SJCRH30 (cell line): ENCODE measurements at regions not wholly inside any gene's neighbourhood (a gene's known extent, or its start where the extent isn't known, plus 50 kb on each side); places are given as distances from the start of the nearest gene placed in this dataset.

Experiments used
- DNase-seq, 2 experiments: peaks; one replicate each; pipeline ENCODE4 v3.0.0-alpha.2; 2015 to 2020
- H3K27ac ChIP-seq: fragments of 250-450 bp; sonication (Bioruptor Pico); 2 replicates; pipeline ENCODE4 v1.5.1; 2020; ENCODE audit warnings: mild to moderate bottlenecking, moderate library complexity
- H3K27me3 ChIP-seq: fragments of 250-450 bp; sonication (Bioruptor Pico); 2 replicates; pipeline ENCODE4 v1.5.1; 2020; ENCODE audit warnings: mild to moderate bottlenecking, moderate library complexity
- H3K36me3 ChIP-seq: fragments of 250-450 bp; sonication (Bioruptor Pico); 2 replicates; pipeline ENCODE4 v1.5.1; 2020; ENCODE audit warnings: mild to moderate bottlenecking, moderate library complexity
- H3K4me1 ChIP-seq: fragments of 250-450 bp; sonication (Bioruptor Pico); 2 replicates; pipeline ENCODE4 v1.5.1; 2020; ENCODE audit warnings: mild to moderate bottlenecking, moderate library complexity
- H3K4me3 ChIP-seq: fragments of 250-450 bp; sonication (Bioruptor Pico); 2 replicates; pipeline ENCODE4 v1.5.1; 2020; ENCODE audit warnings: mild to moderate bottlenecking, moderate library complexity
- H3K9me3 ChIP-seq: fragments of 250-450 bp; sonication (Bioruptor Pico); replicated peaks from 2 replicates; pipeline ENCODE4 v1.5.1; 2020; ENCODE audit warnings: mild to moderate bottlenecking, moderate library complexity

GRCh38 chr6:137776256-137776655 lies 90.8 kb upstream of the TNFAIP3 start:
- no peaks in the 10 kb centered on the region for H3K9me3 ChIP-seq
- H3K27me3 ChIP-seq: no peaks in the 10 kb centered on the region
- peak overlapping the region; percentile 84 for H3K27ac ChIP-seq
- peaks cover 34% of the 10 kb centered on the region for H3K4me1 ChIP-seq
- peak; percentile 44 to 65 for DNase-seq
- H3K4me3 ChIP-seq: peak overlapping the region; percentile 23
- H3K36me3 ChIP-seq: no peaks in the 10 kb centered on the region

- Histone ChIP-seq H3K27ac (peak overlapping the region; percentile 84), H3K36me3 (no peaks in the 10 kb centered on the region), H3K27me3 (no peaks in the 10 kb centered on the region), H3K4me3 (peak overlapping the region; percentile 23), H3K9me3 (no peaks in the 10 kb centered on the region), H3K4me1 (peaks cover 34% of the 10 kb centered on the region)
- peak; percentile 85 to 96 for DNase-seq
Observed at GRCh38 chr6:137776786-137777686, 90.0 kb upstream of the TNFAIP3 start.

DNA sequence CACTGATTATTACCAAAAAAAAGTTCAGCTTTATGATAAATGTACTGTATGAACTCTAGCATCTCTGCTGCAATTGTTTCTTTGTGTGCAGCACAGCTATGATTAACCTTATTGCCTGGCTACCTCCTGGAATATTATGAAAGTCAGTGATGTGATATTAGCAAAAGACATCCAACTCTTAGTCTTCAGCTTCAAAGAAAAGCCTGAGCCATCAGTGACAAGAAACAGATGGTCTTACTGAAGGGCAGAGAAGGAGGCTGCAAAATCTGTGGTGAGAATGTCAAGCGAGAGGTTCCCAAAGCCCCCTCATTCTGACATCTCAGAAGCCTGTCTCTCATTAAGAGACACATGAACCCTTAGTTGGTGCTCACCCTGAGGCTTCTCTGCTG lies 89.4 kb upstream of the TNFAIP3 start:
- peak; percentile 49 to 74 for DNase-seq
- Histone ChIP-seq H3K36me3 (no peaks in the 10 kb centered on the region), H3K4me3 (peak overlapping the region; percentile 23), H3K9me3 (no peaks in the 10 kb centered on the region), H3K27me3 (no peaks in the 10 kb centered on the region), H3K27ac (peak overlapping the region; percentile 84), H3K4me1 (peaks cover 34% of the 10 kb centered on the region)

- Histone ChIP-seq H3K27ac (no peak overlapping the region), H3K4me1 (peaks cover 40% of the 10 kb centered on the region), H3K27me3 (no peaks in the 10 kb centered on the region), H3K9me3 (0 out of 2 replicates have a peak, but pooled peaks cover 4% of the 10 kb centered on the region), H3K4me3 (no peak overlapping the region), H3K36me3 (no peaks in the 10 kb centered on the region)
- DNase-seq: no peak
Observed at GRCh38 chr6:137779982-137780381, 87.1 kb upstream of the TNFAIP3 start.

- Histone ChIP-seq H3K27ac (no peak overlapping the region), H3K4me1 (peaks cover 36% of the 10 kb centered on the region), H3K9me3 (0 out of 2 replicates have a peak, but pooled peaks cover 4% of the 10 kb centered on the region), H3K4me3 (no peak overlapping the region), H3K27me3 (no peaks in the 10 kb centered on the region), H3K36me3 (no peaks in the 10 kb centered on the region)
- no peak for DNase-seq
Observed at GRCh38 chr6:137780447-137781034, 86.5 kb upstream of the TNFAIP3 start.

DNA sequence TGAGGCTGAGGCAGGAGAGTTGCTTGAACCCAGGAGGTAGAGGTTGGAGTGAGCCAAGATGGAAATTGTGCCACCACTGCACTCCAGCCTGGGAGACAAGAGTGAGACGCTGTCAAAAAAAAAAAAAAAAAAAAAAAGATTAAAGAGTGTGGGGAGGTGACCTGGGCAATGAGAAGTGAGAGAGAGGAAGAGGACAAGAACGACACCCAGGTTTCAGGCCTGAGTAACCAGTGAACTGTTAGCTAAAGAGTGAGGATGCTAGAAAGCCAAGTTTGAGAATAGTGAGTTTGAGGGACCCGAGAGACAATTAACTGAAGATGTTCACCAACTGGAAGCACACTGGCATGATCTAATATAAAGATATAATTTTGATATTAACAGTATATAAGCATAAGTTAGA lies 85.4 kb upstream of the TNFAIP3 start:
- DNase-seq: no peak
- no peaks in the 10 kb centered on the region for H3K36me3 ChIP-seq
- peaks cover 27% of the 10 kb centered on the region for H3K4me1 ChIP-seq
- no peak overlapping the region for H3K4me3 ChIP-seq
- no peak overlapping the region for H3K27ac ChIP-seq
- H3K27me3 ChIP-seq: no peaks in the 10 kb centered on the region
- 0 out of 2 replicates have a peak, but pooled peaks cover 4% of the 10 kb centered on the region for H3K9me3 ChIP-seq

DNA sequence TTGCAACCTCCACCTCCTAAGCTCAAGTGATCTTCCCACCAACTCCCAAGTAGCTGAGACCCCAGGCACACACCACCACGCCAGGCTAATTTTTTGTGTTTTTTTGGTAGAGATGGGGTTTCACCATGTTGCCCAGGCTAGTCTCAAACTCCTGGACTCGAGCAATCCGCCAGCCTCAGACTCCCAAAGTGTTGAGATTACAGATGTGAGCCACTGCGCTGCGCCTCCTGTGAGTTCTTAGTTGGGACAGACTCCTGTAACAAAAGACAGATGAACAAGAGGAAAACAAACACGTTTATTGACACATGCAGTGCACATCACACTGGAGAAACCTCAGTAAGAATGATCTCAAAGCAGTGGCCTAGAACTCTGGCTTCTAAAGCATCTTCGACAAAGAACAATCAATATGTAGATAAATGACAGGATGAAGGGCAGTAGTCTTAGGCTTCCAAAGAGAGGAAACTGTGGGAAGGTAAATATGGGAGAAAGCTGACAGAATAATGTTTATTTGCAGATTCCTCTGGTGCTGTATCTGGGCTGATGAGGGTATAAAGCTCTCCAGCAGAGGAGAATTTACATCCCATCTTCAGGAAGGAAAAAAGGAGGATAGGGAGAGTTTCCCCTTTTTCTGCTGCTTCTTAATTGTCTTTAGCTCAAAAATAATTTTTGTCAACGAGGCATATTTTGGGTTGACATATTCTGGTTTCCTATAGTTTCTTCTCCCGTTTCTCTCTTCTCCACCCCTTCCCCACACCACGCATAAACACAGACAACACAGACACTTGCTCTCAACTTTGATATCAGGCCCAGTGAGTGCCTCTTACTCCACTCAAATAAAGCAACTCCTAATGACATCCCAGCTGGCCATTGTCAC lies 84.7 kb upstream of the TNFAIP3 start:
- peaks cover 24% of the 10 kb centered on the region for H3K4me1 ChIP-seq
- H3K4me3 ChIP-seq: no peak overlapping the region
- H3K27ac ChIP-seq: no peak overlapping the region
- DNase-seq: no peak
- H3K36me3 ChIP-seq: no peaks in the 10 kb centered on the region
- H3K27me3 ChIP-seq: no peaks in the 10 kb centered on the region
- 0 out of 2 replicates have a peak, but pooled peaks cover 4% of the 10 kb centered on the region for H3K9me3 ChIP-seq

DNA sequence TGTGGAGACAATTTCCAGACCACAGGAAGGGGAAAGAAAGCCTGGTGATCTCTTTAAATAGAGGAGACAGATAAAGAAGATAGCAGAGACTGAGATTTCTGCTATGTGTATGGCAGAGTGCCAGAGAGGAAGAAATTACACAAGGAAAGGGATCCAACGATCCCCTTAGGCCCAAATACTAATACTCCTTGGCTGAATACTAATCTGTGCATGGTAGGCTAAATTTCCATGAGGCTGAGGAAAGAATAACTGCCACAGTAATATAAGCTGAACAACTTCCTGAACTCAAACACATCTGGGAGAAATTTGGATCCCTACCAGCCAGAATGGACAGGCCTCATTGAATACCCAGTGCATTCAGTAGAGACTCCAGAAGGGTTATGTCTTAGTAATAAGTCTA lies 83.3 kb upstream of the TNFAIP3 start:
- Histone ChIP-seq H3K4me3 (no peak overlapping the region), H3K27me3 (no peaks in the 10 kb centered on the region), H3K27ac (no peak overlapping the region), H3K9me3 (0 out of 2 replicates have a peak, but pooled peaks cover 4% of the 10 kb centered on the region), H3K36me3 (no peaks in the 10 kb centered on the region), H3K4me1 (peaks cover 13% of the 10 kb centered on the region)
- peak in 1 of 2 experiments; percentile 46 for DNase-seq

- H3K27ac ChIP-seq: no peak overlapping the region
Observed at GRCh38 chr6:137784583-137784982, 82.5 kb upstream of the TNFAIP3 start.

GRCh38 chr6:137787016-137787415 lies 80.0 kb upstream of the TNFAIP3 start:
- no peak overlapping the region for H3K27ac ChIP-seq
- H3K36me3 ChIP-seq: no peaks in the 10 kb centered on the region
- DNase-seq: no peak
- H3K27me3 ChIP-seq: no peaks in the 10 kb centered on the region
- no peak overlapping the region for H3K4me3 ChIP-seq
- 0 out of 2 replicates have a peak, but pooled peaks cover 4% of the 10 kb centered on the region for H3K9me3 ChIP-seq
- peaks cover 6% of the 10 kb centered on the region for H3K4me1 ChIP-seq

More at GRCh38 chr6:137784583-137784982, 82.5 kb upstream of the TNFAIP3 start:
- Histone ChIP-seq H3K9me3 (0 out of 2 replicates have a peak, but pooled peaks cover 4% of the 10 kb centered on the region), H3K27me3 (no peaks in the 10 kb centered on the region), H3K4me1 (peaks cover 6% of the 10 kb centered on the region), H3K4me3 (no peak overlapping the region), H3K36me3 (no peaks in the 10 kb centered on the region)
- DNase-seq: no peak

DNA sequence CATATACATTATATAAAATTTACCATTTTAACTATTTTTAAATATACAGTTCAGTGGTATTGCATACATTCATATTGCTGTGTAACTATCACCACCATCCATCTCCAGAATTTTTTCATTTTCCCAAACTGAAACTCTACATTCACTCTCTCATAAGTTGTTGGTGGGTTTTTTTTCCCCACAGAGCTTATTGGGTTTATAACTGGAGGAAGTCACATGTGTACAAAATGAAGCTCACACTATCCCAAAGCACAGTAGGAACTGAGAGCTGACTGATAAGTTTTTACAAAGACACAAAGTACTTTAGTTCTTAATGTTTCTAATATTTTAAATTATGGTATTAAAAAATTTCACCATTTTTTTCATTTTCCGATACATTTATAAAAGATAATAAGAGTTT lies 78.8 kb upstream of the TNFAIP3 start:
- Histone ChIP-seq H3K27me3 (no peaks in the 10 kb centered on the region), H3K4me1 (peaks cover 6% of the 10 kb centered on the region), H3K27ac (no peak overlapping the region), H3K9me3 (0 out of 2 replicates have a peak, but pooled peaks cover 4% of the 10 kb centered on the region), H3K4me3 (no peak overlapping the region), H3K36me3 (no peaks in the 10 kb centered on the region)
- no peak for DNase-seq

DNA sequence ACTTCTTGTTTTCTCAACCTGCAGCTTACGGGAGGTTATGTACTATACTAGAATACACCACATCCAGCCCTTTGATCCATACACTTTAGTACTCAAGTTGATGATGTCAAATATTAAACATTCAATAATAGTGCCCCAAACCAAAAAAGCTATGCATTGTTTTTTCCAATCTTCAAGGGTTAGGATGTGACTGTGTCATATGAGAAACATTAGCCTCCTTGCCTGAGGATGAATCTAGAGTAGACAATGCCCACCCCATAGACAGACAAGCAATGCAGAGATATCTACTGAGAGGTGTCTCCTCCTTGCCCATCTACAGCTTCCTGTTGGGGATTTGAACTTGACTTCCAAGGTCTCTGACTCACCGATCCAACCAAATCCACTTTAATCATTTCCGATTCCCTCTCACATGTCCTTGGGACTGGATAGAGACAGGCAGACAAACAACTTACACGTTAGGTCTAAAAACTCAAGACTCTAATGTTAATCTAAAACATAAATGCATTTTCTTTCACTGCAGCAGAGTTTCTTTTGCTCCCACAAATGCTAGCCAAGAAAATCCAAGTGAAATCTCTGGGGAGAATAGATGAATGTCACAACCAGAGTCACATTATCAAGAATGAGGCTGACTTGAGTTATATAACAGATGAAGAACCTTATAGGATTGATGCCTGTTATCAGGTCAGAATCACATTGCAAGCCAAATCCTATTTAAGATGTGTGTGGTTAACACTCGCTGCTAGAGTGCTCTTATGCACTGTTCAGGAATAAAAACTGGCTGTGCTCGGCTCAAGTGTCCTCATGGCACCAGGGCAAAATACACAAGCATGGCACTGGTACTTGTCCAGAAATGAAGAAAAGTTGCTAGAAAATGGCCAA lies 75.5 kb upstream of the TNFAIP3 start:
- H3K9me3 ChIP-seq: no peaks in the 10 kb centered on the region; the same call in 1 of the 2 replicates
- peaks cover 13% of the 10 kb centered on the region for H3K4me1 ChIP-seq
- no peak overlapping the region for H3K4me3 ChIP-seq
- DNase-seq: no peak
- H3K27ac ChIP-seq: no peak overlapping the region
- H3K27me3 ChIP-seq: no peaks in the 10 kb centered on the region
- H3K36me3 ChIP-seq: no peaks in the 10 kb centered on the region

- no peak overlapping the region for H3K4me3 ChIP-seq
- DNase-seq: no peak
Observed at GRCh38 chr6:137792160-137793033, 74.7 kb upstream of the TNFAIP3 start.

More at GRCh38 chr6:137792160-137793033, 74.7 kb upstream of the TNFAIP3 start:
- no peaks in the 10 kb centered on the region; the same call in 1 of the 2 replicates for H3K9me3 ChIP-seq
- peaks cover 13% of the 10 kb centered on the region for H3K4me1 ChIP-seq
- H3K27me3 ChIP-seq: no peaks in the 10 kb centered on the region
- H3K36me3 ChIP-seq: no peaks in the 10 kb centered on the region
- no peak overlapping the region for H3K27ac ChIP-seq
